ENCODE measurements at regions not wholly inside any gene's neighbourhood (a gene's known extent, or its start where the extent isn't known, plus 50 kb on each side); places are given as distances from the start of the nearest gene placed in this dataset.
A peak's percentile ranks its signal among the peaks of the same experiment; 100 is the strongest.

DNA sequence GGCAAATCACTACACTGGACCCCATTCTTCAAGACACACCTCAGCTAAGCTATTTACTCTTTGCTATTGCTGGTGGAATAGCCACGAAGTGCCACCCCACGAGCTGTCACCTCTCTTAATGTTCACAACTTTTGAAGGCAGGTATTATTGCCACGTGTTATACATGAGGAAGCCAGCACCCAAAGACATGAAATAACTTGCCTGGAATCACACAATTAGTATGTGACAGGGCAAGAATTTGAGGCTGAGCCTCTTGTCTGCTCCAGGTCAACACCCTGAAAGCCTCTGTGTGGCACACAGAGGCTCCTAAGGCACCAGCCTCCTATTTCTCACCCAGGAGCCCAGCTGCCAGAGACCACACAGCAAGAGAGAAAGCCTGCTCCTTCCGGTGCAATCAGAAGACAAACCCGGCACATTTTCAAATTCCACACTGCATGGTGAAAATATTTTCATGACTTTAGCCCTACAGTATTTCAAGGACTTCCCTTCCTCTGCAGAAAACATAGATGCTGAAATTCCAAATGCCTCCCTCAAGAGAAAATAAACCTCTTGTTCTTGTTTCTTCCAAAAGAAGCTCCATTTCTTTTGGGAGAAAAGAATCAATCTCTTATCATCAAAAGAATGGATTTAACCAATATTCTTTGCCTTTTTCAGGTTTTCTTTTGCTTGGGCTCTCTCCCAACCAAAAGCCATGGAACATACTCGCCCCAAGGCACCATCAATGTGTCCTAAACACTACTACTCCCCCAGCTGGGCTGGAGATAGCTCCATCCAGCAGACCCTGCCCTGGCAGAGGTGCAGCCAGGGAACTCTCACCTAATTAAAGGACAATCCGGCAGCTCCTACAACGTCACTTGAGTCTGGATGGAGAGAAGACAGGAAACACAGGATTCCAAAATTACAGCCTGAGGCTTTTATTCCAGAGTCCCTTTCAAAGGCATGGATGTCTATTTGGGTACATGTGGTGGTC lies 84.7 kb upstream of the THBS1 start:
- no peak for DNase-seq

DNA sequence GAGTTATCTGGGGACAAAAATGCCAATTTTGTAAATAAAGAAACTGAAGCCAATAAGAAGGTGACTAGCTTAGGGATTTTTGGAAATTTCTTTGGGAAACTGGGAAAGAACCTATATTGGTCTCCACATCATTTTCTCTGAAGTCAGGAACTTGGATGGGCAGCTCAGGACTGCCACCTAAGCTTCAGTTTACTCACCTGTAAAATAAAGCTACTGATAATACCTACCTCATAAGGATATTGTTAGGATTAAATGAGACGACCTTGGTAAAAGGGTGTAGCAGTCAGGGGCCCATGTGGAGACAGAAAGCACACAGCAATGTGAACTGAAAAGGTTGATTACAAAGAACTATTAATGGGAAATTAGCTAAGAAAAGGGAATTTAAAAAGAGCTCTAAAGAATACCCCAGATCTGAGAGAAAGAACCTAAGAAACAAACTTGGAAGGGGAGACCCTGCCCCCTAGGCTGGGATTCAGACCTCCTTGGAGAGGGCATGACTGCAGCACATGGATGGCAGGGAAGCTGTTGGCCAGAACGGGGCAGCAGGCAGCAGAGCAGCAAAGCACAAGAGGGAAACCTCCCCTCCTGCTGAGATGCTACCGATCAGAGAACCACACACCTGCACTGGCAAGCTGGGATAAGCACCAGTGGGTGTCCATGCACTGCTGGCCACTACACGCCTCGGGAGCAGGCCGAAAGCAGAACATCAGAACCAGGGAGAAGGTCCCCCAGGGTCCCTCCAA lies 83.7 kb upstream of the THBS1 start:
- DNase-seq = no peak

DNA sequence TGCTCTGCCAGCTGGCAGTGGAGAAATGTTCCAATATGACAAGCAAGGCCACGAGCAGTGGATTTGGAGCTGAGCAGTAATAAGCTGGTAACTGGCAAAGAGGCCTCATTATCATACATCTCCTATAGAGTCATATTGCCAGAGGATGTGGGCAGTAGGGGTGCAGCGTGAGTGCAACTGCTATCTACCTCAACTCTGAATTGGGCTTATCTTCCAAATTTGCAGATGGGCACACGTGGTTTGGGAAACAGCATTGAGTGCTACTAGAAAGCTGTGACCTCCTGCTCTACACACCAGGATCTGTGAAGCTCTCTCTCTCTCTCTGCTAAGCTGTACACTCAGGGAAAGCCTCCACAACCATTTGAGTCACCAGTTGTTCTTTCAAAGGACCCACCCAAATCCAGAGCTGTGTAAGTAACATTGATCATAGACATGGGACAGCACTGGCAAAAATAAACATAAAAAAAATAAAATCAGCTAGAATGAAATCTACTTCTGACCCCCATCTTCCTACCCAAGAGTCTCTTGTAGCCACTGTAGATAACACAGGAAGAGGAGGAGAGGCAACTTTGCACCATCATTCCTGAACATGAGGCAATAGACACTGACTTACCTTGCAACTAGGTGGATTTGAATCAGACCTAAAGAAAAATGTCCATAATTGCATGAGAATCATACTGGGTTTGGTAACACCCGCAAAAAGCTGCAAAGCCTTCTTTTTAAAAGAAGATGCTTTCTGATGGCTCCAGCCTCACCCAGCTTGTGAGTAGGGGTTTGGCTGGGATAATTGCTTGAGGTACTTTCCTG lies 82.9 kb upstream of the THBS1 start:
- no peak for DNase-seq

DNA sequence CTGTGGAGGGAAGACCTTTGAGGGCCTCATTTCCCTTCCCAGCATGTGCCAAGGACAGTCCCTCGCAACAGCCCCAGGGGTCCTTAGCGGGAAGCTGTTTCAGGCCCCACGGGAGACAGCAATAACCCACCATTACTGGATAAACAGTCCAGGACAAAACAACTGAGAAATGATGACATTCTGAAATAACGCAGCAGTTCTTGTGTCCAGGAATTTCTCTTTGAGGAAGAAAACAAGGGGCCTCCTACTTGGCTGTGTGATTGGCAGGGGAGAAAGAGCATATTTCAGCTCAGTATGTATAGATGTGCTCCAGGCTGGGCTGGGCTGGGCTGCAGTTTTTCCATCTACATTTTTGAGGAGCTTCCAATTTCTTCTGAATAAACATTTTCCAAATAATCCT lies 82.2 kb upstream of the THBS1 start:
- DNase-seq = no peak

DNA sequence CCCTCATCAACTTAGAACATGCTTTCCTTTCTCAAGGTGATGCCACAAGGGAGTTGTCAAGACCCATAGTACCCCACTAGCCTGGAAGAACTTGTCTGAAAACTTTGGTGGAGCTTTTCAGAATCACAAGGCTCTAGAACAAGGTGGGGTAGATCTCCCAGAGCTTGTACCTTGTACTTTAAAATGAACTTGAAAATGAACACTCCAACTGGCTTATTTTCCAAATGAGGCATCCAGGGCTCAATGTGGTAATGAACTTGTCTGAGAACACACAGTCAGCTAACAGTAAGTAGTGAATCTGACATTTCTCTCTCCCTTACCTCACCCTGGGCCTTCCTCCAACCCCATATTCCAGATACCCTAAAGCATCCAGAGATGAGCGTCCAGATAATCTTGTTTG lies 81.8 kb upstream of the THBS1 start:
- DNase-seq = no peak

DNA sequence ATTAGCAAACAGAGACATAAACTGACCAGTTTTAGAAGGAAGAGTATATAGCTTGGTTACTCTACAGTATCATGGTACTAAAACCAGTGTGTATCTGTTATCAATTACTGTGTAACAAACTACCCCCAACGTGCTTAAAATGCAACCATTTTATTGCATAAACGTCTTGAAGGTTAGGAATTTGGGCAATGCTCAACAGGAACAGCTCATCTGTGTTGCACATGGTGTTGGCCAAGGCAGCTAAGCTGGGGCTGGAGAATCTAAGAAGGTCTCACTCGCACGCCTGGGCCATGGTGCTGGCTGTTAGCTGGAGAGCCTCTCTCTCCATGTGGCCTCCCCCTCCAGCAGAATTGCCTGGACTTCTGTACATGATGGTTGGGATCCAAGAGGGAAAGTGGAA lies 81.2 kb upstream of the THBS1 start:
- DNase-seq = no peak

DNA sequence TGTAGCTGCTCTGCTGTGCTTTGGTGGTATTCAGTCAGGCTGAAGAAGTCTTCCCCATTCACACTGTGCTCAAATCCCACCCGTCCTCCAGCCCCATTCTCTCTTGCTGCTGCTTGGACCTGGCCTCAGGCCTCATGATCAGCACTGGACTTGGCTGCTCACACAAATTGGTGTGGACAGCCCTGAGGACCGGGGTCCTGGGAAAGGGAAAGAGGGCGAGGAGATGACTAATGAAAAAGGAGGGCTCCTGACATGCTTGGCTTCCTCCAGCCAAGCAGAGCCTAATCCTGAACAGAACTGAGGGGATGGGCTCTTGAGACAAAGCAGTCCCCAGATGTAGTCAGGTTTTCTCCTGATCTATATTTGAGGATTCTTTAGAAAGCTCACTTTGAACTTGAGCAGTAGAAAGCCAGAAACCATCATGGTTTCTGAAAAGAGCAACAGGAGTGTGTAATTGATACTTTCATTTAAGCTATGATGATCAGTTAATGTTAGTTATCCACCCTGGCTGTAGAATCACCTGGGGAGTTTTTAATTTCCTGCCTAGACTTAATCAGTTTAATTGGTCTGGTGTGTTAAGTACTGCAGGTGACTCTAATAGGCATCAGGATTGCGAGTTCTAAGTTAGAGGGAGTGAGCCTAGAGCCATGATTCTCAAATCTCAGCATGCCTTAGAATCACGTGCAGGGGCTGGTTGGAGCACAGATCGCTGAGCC lies 79.4 kb upstream of the THBS1 start:
- DNase-seq = no peak

DNA sequence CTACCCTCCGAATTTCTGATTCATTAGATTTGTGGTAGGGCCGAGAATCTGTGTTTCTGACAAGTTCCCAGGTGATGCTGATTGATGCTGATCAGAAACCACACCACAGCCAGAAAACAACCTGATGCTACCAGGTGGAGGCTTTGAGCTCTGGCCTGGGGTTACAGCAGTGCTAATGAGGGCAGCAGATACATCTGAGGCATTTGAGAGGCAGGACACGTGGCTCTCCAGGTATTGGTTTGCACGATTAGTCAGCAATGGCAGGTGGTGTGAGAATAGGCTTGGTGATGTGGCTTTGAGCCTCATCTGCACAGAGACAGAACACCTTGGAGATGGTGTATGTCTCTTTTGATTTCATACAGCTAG lies 78.8 kb upstream of the THBS1 start:
- DNase-seq = no peak

DNA sequence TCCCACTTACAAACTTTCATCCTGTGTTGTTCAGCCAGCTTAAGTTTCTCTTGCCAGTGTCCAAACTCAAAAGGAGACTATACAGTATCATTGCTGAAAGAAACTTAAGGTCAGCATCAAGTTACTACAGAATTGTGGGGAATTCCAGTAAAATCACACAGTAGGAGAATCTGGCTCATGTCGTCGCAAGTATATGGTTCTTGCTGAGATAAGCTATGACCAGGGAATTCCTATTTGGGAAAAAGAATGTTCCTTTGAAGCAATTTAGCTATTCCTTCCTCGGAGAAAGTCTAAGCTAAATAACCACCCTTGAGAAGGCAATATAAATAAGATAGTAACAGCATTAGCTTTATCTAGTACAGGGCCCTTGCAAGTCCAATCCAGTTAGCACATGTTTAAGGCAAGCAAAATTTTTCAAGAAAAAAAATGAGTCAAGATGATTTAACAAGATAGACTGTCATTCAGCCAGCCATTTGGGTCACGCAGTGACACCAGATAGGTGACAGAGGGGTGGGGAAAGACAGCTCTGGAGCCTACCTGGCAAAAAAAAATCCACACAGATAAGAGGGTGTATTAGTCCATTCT lies 78.2 kb upstream of the THBS1 start:
- DNase-seq = no peak

DNA sequence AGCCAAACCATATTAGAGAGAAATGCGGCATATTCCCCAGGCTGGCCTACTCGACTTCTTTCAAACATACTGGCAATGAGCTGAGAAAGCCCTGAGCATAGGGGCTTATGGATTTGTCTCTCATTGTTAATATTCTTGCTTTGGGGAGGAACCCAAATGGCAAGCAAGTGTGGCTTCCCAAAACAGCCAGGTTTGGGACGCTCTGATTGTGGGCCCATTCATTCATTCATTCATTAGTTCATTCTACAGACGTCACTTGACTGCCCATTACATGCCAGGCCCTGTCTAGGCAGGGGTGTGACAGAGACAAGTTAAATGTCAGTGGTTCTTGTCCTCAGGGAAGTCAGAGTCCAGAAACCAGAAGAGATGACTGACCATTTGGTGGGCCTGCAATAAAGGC lies 77.4 kb upstream of the THBS1 start:
- no peak for DNase-seq

DNA sequence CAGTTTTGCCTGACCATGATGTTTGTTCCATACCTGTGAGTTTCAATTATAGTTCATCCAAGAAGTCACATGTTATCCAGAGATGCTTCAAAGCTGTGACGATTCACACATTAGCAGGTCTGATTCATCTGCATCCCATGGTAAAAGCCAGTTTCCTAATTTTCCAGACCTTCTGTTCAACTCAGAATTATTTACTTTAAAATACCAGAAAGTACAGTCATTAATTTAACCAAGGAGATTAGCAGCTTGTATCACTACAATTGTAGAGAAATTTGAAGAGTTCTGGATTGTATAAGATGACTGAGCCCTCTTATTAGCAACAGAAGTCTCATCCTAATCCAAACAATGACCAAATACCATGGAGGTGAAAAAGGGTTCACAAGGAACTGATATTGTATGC lies 76.1 kb upstream of the THBS1 start:
- no peak for DNase-seq

DNA sequence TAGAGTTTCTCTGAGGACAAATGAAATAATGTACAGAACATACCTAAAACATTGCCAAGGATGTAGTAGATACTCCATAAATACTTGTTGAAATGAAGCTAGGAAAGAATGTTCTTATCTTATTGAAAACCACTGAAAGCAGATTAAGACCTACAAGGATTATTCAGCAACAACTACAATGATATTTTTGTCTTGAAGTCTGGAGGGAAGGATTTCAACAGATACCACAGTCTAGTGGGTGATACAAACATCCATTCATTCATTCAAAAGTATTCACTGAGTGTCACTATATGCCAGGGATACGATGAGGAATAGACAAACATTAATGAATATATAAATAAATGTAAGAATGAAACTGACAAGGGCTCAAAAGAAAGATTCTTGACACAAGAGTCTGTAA lies 74.7 kb upstream of the THBS1 start:
- DNase-seq = no peak

DNA sequence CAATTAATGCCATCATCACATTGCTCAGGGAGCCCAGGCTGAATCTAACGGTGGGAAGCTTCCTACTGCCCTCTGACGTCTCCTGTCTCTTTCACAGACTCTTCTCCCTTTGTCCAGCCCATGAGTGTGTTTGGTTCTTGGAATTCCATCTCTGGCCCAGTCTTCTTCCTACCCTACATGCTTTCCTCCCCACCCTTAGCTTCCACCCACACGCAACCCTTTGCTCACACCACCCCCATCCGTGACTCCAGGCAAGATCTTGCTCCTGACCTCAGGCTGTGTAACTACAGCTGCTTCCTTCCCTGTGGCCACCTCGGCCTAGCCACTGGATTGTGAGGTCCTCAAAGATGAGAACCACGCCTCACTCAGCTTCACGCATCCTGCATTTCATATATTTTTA lies 72.3 kb upstream of the THBS1 start:
- DNase-seq = no peak

DNA sequence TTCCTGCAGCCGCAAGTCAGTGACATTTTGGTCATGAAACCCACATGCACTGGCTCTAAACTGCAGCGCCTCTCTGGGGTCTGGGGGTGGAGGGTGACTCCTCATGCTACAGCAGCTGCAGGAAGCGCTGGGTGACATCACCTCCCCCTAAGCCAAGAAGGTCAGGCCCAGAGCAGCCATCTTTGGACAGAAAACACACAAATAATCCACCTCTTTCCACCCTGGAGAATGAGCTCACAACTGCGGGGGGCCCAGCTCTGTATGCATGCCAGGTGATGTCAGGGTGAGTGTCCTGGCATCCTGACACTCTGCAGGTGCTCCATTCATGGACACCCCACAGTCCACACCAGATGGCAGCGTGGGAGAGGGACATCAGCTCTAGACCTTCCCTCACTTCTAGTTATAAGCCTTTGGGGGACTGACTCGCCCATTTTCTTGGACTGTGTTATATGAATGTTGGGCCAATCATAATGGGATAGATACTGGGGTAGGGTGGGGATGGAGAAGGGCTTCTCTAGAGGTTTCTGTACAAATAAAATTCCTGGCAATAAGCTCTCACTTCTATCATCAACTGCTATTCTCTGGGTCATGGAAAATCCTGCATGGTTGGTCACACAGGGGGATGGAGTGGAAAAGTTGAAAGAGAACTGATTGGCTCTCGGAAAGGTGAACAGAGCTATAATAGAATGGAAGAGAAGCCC lies 70.7 kb upstream of the THBS1 start:
- DNase-seq = no peak

DNA sequence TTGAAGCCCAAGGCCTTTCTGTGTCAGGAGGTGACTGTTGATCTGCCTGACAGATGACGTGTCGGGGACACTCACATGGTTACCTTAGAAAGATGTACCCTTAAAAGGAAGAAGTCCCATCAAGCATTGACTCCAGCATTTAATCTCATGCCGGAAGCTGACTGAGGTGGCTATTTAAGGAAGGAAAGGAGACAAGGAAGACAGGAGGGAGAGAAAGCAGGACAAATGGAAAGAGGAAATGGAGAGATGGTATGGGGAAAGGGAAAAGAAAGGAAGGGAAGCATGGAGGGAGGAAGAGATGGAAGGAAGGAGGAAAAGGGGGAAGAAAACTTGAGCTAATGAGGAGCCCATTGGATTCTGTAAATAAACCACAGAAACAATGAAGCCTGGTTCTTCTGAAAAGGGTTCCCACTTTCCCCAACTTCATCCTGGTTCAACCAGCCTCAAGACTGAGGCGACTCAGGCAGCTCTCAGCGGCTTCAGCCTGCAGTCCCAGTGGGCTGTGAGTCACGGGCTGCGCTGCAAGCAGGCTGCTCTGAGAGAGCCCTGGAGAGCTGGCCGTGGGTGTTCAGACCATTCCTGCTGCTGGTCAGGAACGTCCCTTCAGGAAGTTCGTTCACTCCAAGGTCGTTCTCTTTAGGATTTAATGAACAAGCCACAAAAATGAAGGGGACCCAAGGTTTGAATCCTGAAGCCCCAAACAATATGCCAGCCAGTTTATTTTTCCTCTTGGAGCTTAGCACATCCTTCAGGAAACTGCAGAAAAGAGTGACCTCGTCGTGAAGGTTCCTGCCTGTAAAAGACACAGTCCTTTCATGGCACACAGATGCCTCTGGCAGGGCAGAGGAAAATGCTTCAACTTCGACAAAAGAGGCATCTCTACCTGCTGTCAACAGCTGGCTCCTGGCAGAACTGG lies 69.6 kb upstream of the THBS1 start:
- DNase-seq = peak; percentile 8 to 52

DNA sequence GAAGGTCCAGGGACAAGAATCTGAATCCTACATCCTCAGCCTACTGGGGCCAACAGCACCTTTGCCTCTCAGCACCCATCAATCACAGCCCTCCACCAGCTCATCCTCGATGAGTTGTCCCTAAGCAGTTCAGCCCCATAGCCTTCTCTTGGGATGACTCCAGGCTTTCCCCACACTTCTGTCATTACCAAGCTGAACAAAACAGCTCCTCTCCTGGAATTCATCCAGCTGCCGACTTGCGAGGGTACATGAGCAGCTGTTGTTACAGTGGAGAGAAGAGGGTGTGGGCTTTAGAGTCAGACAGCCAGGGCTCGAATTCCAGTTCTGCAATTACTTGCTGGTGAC lies 69.0 kb upstream of the THBS1 start:
- DNase-seq = no peak

DNA sequence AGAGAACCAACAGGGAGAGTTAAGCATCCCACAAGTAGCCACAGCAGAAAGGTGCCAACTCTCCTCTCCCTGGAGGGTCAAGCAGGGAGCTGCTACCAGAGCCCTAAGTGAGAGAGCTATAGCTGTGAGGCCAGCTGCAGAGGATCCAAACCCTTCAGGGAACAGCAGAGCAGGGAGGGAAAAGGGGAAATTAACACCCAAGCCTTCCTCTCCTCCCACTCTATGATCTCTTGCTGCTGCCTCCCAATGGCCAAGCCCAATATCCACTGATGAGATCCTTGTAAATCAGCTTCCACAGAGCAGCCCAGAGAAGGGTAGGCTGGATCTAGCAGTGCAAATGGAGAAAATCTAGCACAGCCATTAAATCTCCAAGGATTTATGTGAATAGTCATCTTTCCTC lies 68.2 kb upstream of the THBS1 start:
- peak in 1 of 2 donors; percentile 47 for DNase-seq

DNA sequence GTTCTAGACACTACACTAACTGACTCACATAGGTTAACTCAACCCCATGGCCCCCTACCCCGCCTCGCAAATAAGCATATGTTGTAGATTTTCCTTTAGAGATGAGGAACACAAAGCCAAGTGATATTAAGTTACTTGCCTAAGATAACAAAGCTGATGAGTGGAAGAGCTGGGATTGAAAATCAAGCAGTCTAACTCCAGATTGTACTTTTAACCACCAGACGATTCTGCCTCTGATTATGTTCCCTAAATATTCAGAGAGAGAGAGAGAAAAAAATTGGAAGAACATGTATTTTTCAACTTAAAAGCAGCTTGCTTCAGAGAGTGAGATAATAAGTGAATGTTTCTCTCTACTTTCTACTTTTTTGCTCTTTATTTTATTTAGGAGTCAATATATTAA lies 66.9 kb upstream of the THBS1 start:
- no peak for DNase-seq

DNA sequence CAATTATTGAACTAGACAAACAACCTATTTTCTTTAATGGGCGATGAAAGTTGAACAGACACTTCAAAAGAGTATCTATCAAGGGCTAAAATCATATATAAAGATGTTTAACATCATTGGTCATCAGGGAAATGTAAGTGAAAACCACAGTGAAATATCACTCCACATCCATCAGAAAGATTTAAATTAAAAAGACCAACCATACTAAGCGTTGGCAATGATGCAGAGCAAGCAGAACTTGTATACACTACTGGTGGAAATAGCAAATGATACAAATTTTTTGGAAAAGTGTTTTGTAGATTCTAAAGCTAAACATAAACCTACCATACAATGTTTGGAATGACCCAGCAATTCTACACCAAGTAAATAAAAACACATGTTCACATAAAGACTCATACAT lies 65.9 kb upstream of the THBS1 start:
- no peak for DNase-seq

DNA sequence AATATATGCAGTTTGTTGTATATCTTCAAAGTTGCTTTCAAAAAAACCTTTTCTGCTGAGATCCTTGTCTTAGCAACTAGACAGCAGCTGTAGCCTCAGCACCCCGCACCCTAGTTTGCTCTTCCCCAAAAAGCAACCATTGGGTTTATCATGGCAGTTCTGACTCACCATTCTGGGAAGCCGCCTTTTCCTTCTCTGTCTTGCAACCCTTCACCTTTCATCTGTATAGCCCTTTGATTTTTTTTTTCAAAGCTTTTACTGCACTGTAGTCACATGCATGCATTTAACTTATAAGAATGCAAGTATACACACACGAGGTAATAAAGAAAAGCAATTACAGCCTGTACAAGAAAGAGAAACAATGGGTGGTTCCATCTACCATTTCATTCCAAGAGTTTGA lies 65.1 kb upstream of the THBS1 start:
- no peak for DNase-seq
